ENCODE measurements at regions not wholly inside any gene's neighbourhood (a gene's known extent, or its start where the extent isn't known, plus 50 kb on each side); places are given as distances from the start of the nearest gene placed in this dataset.

DNA sequence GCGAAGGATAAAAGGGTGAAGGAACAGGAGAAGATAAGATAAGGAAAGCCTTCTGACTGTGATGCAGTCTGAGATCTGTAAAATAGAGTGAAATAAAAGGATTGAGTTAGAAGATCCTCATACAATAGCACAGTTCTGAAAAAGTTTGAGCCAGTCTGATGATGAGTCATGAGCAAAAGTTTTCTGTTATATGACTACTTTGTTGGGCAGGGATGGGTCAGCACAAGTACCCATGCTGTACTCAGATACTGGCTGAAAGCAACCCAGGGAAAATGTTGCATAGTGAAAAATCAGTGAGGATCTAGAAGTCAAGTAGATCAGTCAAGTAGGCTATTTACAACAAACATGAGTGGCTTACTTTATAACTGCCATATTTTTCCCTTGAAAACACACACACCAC, 253.5 kb downstream of the PCDH10 start:
- TF ChIP-seq EP300 (IDR thresholded peaks at IDR 0.05) (no peak), POLR2A (IDR thresholded peaks at IDR 0.05) (no peak)
- TF ChIP-seq, protein P1, sequence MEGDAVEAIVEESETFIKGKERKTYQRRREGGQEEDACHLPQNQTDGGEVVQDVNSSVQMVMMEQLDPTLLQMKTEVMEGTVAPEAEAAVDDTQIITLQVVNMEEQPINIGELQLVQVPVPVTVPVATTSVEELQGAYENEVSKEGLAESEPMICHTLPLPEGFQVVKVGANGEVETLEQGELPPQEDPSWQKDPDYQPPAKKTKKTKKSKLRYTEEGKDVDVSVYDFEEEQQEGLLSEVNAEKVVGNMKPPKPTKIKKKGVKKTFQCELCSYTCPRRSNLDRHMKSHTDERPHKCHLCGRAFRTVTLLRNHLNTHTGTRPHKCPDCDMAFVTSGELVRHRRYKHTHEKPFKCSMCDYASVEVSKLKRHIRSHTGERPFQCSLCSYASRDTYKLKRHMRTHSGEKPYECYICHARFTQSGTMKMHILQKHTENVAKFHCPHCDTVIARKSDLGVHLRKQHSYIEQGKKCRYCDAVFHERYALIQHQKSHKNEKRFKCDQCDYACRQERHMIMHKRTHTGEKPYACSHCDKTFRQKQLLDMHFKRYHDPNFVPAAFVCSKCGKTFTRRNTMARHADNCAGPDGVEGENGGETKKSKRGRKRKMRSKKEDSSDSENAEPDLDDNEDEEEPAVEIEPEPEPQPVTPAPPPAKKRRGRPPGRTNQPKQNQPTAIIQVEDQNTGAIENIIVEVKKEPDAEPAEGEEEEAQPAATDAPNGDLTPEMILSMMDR (IDR thresholded peaks at IDR 0.05) = no peak

Data from tibial nerve (tissue), 4 donors.